ENCODE measurements at regions not wholly inside any gene's neighbourhood (a gene's known extent, or its start where the extent isn't known, plus 50 kb on each side); places are given as distances from the start of the nearest gene placed in this dataset.
"Not testable (repeated sequence)": the region's sequence is repeated elsewhere in the genome, so short reads cannot be mapped to it uniquely, and the experiment has no call there.

- DNase-seq: no peak
These were observed 1618.6 kb upstream of the PRMT6 start for GRCh38 chr1:105437847-105438246.

DNA sequence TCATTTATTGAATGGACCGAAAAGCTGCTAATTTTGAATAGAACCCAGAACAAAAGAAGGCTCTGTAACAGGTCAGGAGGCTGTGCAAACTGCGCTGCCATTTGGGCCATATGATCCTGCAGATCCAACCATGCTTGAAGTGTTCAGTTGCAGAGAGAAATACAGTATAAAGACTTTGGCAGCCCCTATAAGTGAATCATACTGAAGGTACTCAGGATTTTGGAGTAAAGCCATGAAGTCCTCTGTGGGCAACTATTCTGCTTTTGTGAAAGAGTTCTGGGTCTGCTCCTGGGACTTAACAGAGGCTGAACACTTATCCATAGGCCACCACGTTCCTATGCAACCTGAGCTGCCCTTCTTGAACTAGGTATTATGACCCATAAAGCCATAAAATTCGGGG, 1613.6 kb upstream of the PRMT6 start:
- no peak for DNase-seq

DNA sequence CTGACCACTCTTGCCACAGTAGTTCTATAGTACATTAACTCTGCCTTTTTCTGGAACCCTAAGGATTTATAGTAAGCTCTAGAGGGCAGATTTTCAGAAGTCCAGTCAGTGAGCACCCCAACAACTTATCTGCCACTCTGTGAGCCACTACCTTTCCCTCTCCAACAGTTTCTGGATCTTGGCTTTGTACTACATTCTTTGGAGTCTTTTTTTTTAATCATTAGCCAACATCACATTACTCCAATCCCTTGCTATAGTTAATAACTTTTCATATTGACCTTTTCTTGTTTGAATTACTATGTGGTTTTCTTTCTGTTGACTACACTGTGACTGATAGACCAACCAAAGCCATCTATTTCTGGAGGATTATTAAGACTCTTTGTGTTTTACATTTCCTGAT, 1596.7 kb upstream of the PRMT6 start:
- no peak for DNase-seq

- no peak for DNase-seq
These were observed 1594.2 kb upstream of the PRMT6 start for GRCh38 chr1:105462308-105462707.

DNA sequence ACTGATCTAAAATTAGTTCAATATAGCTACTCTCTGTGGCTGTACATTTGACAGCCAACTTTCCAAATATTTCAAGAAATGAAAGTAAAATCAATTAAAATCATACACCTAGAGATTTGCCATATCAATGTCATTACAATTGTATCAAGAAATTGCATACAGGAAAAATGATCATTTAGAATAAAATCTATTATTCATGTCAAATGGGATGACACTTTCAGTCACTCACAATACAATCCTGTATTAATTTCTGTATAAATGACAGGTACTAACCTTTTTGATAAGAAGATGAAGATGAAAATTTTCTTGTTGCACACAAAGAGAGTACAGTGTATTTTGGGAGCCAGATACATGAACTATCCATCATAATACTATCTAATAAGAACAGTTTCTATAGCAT, 1588.9 kb upstream of the PRMT6 start:
- DNase-seq: no peak

DNA sequence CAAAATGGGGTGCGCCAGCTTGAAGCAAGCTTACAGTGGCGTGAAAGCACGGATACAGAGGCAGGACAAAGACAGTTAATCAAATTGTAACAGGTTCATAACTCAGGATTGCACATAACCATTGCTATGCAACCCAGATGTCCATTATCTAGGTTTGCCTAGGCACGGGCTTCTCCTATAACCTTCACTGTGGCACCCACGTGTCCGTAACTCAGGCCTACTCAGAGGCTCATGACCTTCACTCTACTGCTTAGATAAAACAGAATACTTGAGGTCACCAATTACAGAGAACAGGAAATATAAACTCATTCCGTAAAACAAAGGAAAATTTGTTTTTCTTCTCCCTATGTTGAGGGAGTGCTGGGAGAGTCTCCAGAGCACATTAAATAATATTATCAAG, 1585.9 kb upstream of the PRMT6 start:
- not testable (repeated sequence) for DNase-seq

DNA sequence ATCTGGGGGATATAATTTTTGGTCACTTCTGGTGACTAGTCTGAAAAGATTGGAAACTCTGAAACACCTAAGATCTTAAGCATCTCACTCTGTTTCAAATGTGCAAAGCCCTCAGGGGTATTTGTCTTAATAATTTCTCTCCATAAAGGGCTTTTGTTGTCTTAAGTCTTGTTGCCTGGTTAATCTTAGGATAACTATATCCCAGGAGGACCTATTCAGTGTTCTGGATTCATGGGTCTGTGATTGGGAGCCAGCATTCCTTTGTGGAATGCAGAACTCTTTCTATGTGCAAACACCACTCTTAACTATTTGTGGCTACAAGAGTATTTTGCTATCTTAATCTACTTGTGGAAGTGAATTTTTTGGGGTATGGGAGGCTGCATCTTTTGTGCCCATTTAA, 1573.0 kb upstream of the PRMT6 start:
- no peak for DNase-seq

DNA sequence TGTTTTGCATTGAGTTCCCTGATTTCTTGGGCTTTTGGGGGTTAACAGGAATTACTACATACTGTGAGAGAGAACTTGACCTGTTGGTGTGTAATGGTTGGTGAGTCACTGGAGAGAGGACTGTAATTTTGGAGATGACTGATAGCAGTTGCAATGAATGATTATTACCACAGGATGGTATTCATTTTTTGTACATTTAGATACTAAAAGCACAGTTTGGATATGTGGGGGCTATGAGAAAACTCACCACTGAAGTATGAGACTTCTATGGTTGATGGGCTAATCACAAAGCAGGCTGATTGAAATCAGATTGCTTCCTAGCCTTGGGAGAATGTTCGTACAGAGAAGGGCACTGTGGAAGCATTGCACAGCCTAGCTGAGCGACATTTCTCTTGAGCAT, 1571.3 kb upstream of the PRMT6 start:
- no peak for DNase-seq

GRCh38 chr1:105492921-105493320, 1563.6 kb upstream of the PRMT6 start:
- DNase-seq: no peak

- DNase-seq: no peak
These were observed 1540.4 kb upstream of the PRMT6 start for GRCh38 chr1:105516068-105516467.

DNA sequence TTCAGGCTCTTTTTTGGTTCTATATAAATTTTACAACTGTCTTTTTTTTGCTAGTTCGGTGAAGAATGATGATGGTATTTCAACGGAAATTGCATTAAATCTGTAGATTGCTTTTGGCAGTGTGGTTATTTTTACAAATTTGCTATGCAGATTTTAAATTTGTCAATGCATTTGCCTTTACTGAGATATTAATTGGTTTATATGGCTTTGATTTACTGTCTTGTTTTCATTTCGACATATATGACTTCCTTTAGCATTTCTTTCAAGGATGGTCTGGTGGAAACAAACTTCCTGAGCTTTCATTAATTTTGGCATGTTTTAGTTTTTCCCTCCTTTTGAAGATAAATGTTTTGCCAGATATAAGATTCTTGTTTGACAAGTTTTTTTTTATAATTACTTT, 1522.5 kb upstream of the PRMT6 start:
- no peak for DNase-seq

GRCh38 chr1:105544475-105544874, 1512.0 kb upstream of the PRMT6 start:
- DNase-seq: no peak

GRCh38 chr1:105556266-105556665, 1500.2 kb upstream of the PRMT6 start:
- DNase-seq: no peak

DNA sequence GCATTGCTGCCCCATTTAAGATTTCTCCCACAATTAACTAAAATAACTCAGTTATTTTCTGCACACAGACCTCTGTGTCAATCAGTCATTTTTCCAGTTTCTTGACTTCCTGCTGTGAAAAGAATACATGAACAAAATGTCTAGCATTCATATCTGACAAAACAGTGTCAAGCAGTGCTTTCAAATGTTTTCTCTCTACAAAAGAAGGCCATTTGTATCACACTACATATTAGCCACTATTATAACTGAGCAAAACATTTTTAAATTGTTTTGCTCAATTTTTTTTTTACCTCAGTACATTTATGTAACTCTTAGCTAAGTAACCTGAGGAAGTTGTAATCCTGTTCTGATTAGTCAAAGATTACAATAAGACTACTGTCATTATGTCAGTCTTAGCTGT, 1498.5 kb upstream of the PRMT6 start:
- no peak for DNase-seq

DNA sequence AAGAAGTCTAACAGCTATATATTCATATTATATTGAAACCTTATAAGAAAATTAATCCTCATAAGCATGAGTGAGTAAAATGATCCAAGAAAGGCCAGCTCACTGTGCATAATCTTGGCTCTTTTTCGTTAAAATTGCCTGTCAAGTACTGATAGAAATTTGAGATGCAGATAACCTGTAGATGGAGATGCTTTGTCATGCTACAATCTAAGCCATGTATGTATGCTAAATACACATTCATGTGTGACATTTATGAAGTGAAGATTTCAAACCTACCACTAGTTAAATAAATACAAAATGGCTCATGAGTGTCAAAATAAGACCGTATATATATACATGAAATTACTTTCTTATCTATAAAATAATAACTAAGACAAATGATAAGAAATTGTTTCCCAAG, 1491.5 kb upstream of the PRMT6 start:
- DNase-seq: no peak

DNA sequence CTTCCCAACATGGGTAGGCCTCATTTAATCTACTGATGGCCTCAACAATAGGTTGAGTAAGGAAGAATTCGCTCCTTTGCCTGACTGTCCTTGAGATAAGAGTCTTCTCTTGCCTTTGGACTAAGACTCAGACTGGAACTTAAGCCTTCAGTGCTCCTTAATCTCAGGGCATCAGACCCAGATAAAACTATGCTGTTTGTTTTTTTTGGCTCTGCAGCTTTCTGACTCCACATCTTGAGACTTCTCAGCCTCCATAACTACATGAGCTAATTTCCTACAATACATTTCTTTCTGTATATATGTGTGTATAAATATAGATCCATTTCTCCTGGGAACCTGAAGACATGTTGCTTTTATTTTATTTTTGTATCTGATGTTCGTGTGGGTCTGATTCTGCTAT, 1470.7 kb upstream of the PRMT6 start:
- DNase-seq: no peak

- DNase-seq: no peak
These were observed 1464.8 kb upstream of the PRMT6 start for GRCh38 chr1:105591681-105592080.

DNA sequence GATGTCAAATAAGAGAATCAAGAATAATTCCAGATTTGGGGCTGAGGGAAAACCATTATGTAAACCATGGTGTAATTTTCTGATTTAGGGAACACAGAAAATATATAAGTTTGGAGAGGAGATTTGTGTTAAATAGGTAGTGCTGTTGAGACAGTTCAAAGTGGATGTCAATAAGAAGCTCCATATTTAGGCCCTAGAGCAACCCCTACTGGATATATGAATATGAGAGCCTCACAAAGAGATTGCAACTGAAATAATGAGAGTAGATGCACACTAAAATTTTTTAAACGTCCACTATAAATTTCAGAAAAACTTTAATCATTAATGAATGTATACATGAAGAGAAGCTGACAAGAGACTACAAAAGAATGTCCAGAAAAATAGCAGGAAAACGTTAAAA, 1447.8 kb upstream of the PRMT6 start:
- no peak for DNase-seq

DNA sequence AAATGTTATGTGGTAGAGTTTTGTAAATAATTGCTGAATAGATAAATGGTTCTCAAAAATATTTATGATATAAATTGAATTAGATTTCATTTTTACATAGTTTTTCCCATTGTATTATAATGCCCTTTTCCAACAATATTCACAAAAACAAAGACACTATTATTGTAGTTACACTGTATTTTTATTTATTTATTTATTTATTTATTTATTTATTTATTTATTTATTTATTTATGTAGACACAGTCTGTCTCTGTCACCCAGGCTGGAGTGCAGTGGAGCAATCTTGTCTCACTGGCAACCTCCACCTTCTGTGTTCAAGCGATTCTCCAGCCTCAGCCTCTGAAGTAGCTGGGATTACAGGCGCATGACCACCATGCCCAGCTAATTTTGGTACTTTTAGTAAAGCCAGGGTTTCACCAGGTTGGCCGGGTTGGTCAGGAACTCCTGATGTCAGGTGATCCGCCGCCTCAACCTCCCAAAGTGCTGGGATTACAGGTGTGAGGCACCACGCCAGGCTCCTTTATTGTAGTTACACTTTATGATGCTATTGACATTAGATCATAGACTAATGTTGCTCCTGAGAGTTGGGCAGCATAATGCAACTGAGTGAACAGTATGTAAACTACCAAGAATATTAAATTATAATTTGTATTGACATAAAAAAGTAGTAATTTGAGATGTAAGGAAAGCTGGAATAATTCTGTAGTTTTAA, 1430.0 kb upstream of the PRMT6 start:
- no peak for DNase-seq

DNA sequence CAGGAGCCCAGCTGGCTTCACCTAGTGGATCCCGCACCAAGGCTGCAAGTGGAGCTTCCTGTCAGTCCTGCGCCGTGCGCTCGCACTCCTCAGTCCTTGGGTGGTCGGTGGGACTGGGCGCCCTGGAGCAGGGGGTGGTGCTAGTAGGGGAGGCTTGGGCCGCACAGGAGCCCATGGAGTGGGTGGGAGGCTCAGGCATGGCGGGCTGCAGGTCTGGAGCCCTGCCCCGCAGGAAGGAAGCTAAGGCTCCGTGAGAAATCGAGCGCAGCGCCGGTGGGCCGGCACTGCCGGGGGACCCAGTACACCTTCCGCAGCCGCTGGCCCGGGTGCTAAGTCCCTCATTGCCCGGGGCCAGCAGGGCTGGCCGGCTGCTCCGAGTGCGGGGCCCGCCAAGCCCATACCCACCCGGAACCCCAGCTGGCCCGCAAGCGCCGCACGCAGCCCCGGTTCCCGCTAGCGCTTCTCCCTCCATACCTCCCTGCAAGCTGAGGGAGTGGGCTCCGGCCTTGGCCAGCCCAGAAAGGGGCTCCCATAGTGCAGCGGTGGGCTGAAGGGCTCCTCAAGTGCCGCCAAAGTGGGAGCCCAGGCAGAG, 1425.2 kb upstream of the PRMT6 start:
- DNase-seq: not testable (repeated sequence)

DNA sequence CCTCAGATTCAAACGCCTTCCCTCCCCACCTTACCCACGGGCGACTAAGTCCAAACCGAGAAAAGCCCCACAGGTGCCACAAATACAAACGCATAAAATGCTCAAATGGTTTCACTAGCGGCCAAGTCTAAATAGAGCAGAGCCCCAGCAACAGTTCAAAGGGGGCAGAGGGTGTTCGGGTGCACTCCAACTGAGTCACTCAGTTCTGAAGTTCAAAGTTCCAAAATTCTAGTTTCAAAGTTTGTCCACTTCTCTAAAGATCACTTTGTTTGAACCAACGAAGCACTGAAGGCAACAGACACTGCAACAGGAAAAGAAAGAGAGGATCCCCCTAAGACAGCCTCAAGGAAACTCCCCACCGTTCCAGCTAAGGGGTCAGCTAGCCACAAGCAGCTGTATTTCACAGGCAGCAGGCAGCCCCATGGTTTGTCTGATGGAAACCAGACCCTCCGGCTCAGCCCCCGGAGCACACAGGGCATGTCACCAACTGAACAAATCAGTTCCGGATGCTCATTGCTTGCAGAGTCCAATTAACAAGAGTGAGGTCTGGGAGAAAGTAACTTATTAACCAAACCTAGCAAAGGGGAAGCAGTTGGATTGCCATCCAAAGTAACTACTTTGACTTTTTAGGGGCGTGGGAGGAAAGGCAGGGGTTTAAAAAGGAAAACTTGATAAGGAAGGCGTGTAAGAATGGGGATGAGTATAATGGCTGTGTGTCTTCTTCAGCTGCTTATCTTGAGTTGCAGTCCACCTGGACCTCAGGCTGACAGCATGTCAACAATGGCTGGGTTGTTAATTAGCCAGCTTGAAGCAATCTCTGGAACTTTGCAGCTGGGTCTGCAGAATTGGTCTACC, 1423.9 kb upstream of the PRMT6 start:
- DNase-seq: no peak

DNA sequence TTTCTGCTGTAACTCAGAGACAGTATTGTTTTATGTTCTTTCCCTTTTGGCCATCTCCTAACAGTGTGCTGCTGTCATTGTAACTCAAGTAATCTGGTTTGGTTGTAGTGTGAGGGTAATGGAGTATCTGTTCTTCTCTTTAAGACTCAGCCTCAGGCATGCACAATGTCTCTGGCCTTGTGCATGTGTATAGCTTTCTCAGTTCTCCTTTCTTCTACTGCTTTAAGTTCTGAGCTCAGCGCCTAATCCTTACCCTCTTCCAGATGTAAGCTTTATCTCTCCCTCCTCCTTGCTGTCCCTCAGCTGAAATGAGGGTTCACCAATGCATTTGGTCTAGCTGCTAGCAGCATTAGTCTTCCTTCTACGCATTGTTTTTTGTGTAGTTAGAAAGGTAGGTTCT, 1420.4 kb upstream of the PRMT6 start:
- DNase-seq: no peak

DNA sequence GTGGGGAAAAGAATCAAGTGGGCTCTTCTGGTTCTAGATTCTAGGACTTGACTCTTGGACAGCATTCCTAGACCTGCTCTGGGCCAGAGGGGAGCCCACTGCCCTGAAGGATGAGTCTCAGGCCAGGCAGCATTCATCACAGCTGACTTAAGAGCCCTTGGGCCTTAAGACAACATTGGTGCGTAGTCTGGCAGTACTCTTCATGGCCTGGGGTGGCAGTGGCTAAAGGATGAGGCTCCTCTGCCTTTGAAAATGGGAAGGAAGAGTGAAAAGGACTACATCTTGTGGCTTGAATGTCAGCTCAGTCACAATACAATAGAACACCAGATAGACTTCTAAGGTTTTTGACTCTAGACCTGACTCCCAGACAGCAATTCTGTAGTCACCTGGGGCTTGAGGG, 1415.1 kb upstream of the PRMT6 start:
- DNase-seq: no peak

DNA sequence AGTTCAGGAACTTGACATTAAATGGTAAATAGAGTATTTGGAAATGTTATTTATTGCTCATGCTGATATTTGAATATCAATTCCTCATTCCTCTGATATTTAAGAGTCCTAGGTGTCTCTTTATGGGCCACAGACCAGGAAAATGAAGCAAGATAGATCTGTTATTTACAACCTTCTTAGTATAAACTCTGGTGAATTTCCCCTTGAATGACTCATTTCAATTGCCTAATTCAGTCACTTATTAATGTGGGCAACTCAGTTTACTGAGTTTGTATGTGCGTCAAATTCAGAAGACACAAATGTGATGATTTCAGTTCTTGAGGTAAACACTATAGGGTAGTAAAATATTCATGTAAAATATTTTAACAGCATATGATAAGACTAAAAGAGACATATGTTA, 1404.4 kb upstream of the PRMT6 start:
- DNase-seq: no peak
